GM21737 (cell line): ENCODE measurements at regions not wholly inside any gene's neighbourhood (a gene's known extent, or its start where the extent isn't known, plus 50 kb on each side); places are given as distances from the start of the nearest gene placed in this dataset.

Experiments used
- ATAC-seq: cut with Tn5 transposase; IDR thresholded peaks from one replicate; pipeline ENCODE4 v1.9.1; 2021; ENCODE audit warnings: mild to moderate bottlenecking, moderate library complexity; ENCODE audit not compliant: unreplicated experiment

- ATAC-seq = no peak
These were observed 361.2 kb downstream of the BCOR start for GRCh38 chrX:39736216-39737211.

GRCh38 chrX:39739585-39739984, 358.2 kb downstream of the BCOR start:
- ATAC-seq = no peak

- no peak for ATAC-seq
These were observed 357.7 kb downstream of the BCOR start for GRCh38 chrX:39740078-39740477.

- no peak for ATAC-seq
These were observed 355.9 kb downstream of the BCOR start for GRCh38 chrX:39741904-39742303.

- no peak for ATAC-seq
These were observed 351.9 kb downstream of the BCOR start for GRCh38 chrX:39745818-39746217.

- no peak for ATAC-seq
These were observed 348.6 kb downstream of the BCOR start for GRCh38 chrX:39749135-39749534.

- ATAC-seq = no peak
These were observed 348.0 kb downstream of the BCOR start for GRCh38 chrX:39749728-39750127.

- ATAC-seq = no peak
These were observed 347.4 kb downstream of the BCOR start for GRCh38 chrX:39750256-39750790.

GRCh38 chrX:39750848-39751247, 346.9 kb downstream of the BCOR start:
- ATAC-seq = no peak

- ATAC-seq = no peak
These were observed 344.9 kb downstream of the BCOR start for GRCh38 chrX:39752815-39753214.

- no peak for ATAC-seq
These were observed 344.3 kb downstream of the BCOR start for GRCh38 chrX:39753293-39753996.

- ATAC-seq = no peak
These were observed 342.4 kb downstream of the BCOR start for GRCh38 chrX:39755143-39756032.

GRCh38 chrX:39756086-39756883, 341.5 kb downstream of the BCOR start:
- ATAC-seq = no peak

- ATAC-seq = no peak
These were observed 339.8 kb downstream of the BCOR start for GRCh38 chrX:39757971-39758370.

GRCh38 chrX:39758791-39759525, 338.8 kb downstream of the BCOR start:
- ATAC-seq = no peak

- ATAC-seq = no peak
These were observed 338.1 kb downstream of the BCOR start for GRCh38 chrX:39759526-39760224.

- no peak for ATAC-seq
These were observed 336.8 kb downstream of the BCOR start for GRCh38 chrX:39760930-39761329.

GRCh38 chrX:39762266-39762841, 335.4 kb downstream of the BCOR start:
- no peak for ATAC-seq
